ENCODE measurements at regions not wholly inside any gene's neighbourhood (a gene's known extent, or its start where the extent isn't known, plus 50 kb on each side); places are given as distances from the start of the nearest gene placed in this dataset.

DNA sequence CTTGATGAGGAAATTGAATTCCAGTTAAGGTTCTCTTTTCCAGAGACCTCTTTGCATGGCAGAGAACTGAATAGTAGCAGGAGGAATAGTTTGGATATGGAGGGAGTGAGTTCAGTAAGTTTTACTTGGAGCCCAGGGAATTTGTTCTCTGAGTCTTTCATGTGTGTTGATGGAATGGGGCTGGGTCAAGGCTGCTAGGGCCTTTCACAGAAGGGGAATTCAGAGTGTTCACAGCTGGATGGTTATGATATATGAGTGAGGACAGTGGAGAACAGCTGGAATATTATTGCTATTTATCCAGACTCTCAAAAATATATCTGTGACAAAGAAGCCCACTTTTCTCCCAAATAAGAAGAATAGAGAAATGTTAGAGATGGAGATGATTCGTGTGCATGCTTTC is 372.8 kb downstream of the PLK2 start:
- TF ChIP-seq CTCF (IDR thresholded peaks at IDR 0.05; ENCODE audit: insufficient read depth, low read length) = no peak
- no peak for TF ChIP-seq REST (IDR thresholded peaks at IDR 0.05; ENCODE audit: insufficient replicate concordance, low read depth)
